Lung (tissue), 11 donors: ENCODE measurements at regions not wholly inside any gene's neighbourhood (a gene's known extent, or its start where the extent isn't known, plus 50 kb on each side); places are given as distances from the start of the nearest gene placed in this dataset.

ENCODE experiments used
- ATAC-seq: fragments of 200-7000 bp; cut with Tn5 transposase; one replicate; pipeline ENCODE4 v1.9.1; 2020; ENCODE audit warnings: moderate number of reproducible peaks; ENCODE audit not compliant: insufficient read depth, low FRiP score
- DNase-seq, 3 donors: peaks; one replicate each; pipeline ENCODE4 v3.0.0-alpha.2; 2013 to 2017
- H3K27ac ChIP-seq, 2 donors: one replicate each; pipeline ENCODE4 v1.5.1; 2013; ENCODE audit warnings: mild to moderate bottlenecking in 2 of 2, moderate library complexity in 2 of 2, control low read depth in 1 of 2, inconsistent platforms in 1 of 2, low read depth in 1 of 2, low read length in 1 of 2
- H3K27me3 ChIP-seq, 3 donors: one replicate each; pipeline ENCODE4 v1.5.1; 2013; ENCODE audit warnings: low read length in 2 of 3; ENCODE audit not compliant: control insufficient read depth in 3 of 3, insufficient read depth in 3 of 3
- H3K36me3 ChIP-seq, 4 donors: one replicate each; pipeline ENCODE4 v1.5.1; 2013; ENCODE audit warnings: low read length in 4 of 4, mild to moderate bottlenecking in 1 of 4, moderate library complexity in 1 of 4; ENCODE audit not compliant: control insufficient read depth in 4 of 4, insufficient read depth in 4 of 4
- H3K4me1 ChIP-seq, 5 donors: one replicate each; pipeline ENCODE4 v1.5.1; 2013; ENCODE audit warnings: low read length in 5 of 5, mild to moderate bottlenecking in 2 of 5, moderate library complexity in 1 of 5; ENCODE audit not compliant: control insufficient read depth in 5 of 5, insufficient read depth in 5 of 5
- H3K4me3 ChIP-seq: one replicate; pipeline ENCODE4 v1.5.1; 2013; ENCODE audit warnings: mild to moderate bottlenecking, control low read depth, moderate library complexity
- H3K9ac ChIP-seq, 2 donors: one replicate each; pipeline ENCODE4 v1.5.1; 2013; ENCODE audit warnings: low read length in 2 of 2, control low read depth in 1 of 2; ENCODE audit not compliant: insufficient read depth in 1 of 2
- H3K9me3 ChIP-seq, 4 donors: one replicate each; pipeline ENCODE4 v1.5.1; 2013; ENCODE audit warnings: low read length in 3 of 4, mild to moderate bottlenecking in 1 of 4, moderate library complexity in 1 of 4; ENCODE audit not compliant: control insufficient read depth in 4 of 4, insufficient read depth in 3 of 4
- WGBS, 2 donors: extraction: QIAGEN DNeasy Blood & Tissue Kit; methylation state at CpG; one replicate each; pipeline ENCODE4 v1.1.7; 2013; 5-methylcytosine and 5-hydroxymethylcytosine counted together
- TF ChIP-seq, protein P1 (sequence below): IDR thresholded peaks from 2 replicates; pipeline ENCODE4 v1.5.1; 2012; ENCODE audit warnings: mild to moderate bottlenecking; ENCODE audit errors: control extremely low read depth, extremely low read depth
- donor health status: control.
- donor health status: control.
- donor health status: Bipolar disorder and iron deficiency.
- donor health status: healthy.
- donor health status: DM: yes; HTN: yes; CAD: no.

GRCh38 chr19:30631033-30631370 lies 258.8 kb downstream of the ZNF536 start:
- ATAC-seq (no peak), DNase-seq (no peak)
- H3K27me3 ChIP-seq = peaks cover 0 to 4% (median 0%) of the 10 kb centered on the region in 3 donors
- H3K9ac ChIP-seq = no peak overlapping the region
- H3K4me1 ChIP-seq = no peaks in the 10 kb centered on the region
- TF ChIP-seq, protein P1, sequence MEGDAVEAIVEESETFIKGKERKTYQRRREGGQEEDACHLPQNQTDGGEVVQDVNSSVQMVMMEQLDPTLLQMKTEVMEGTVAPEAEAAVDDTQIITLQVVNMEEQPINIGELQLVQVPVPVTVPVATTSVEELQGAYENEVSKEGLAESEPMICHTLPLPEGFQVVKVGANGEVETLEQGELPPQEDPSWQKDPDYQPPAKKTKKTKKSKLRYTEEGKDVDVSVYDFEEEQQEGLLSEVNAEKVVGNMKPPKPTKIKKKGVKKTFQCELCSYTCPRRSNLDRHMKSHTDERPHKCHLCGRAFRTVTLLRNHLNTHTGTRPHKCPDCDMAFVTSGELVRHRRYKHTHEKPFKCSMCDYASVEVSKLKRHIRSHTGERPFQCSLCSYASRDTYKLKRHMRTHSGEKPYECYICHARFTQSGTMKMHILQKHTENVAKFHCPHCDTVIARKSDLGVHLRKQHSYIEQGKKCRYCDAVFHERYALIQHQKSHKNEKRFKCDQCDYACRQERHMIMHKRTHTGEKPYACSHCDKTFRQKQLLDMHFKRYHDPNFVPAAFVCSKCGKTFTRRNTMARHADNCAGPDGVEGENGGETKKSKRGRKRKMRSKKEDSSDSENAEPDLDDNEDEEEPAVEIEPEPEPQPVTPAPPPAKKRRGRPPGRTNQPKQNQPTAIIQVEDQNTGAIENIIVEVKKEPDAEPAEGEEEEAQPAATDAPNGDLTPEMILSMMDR = no peak
- 85 to 91% methylated on average over 12 of the region's 12 CpGs for WGBS, 2 donors
- no peaks in the 10 kb centered on the region for H3K36me3 ChIP-seq
- H3K4me3 ChIP-seq = no peak overlapping the region
- no peak overlapping the region for H3K27ac ChIP-seq
- peaks cover 0 to 6% (median 0%) of the 10 kb centered on the region in 4 donors for H3K9me3 ChIP-seq

DNA sequence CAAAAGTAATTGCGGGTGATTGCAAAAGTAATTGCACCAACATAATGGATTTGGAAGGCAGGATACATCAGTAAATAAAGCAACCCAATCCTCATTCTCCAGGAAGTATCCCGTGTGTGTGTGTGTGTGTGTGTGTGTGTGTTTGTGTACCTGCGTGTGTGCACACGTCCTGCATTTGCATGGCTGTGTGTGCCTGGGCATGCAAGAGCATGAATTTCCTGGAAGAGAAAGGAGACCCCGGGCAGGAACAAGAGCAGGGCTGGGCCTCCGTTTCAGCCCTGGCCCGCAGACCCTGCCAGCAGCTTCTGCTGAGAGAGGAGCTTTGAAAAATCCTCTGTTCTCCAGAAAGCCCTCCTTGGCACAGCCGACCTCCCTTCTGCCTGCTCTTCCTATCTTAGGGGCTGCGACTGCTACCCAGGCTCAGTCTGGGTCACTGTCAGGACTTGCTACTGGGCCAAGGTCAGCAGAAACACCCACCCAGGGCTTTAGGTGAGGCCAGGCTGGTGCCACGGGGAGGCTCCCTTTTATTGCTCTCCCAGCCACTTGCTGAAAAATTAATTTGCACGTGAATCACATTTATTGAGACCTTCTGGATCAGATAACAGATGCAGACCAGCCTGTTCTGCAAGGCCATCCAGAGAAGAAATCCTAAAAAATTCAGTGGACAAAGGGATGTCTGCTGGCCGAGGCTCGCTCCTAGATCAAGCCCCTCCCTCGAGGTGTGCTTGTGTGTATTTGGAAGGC lies 258.3 kb downstream of the ZNF536 start:
- Histone ChIP-seq H3K4me1 (no peaks in the 10 kb centered on the region), H3K27me3 (peaks cover 0 to 4% (median 0%) of the 10 kb centered on the region in 3 donors), H3K4me3 (no peak overlapping the region), H3K36me3 (no peaks in the 10 kb centered on the region), H3K27ac (no peak overlapping the region), H3K9ac (no peak overlapping the region), H3K9me3 (peaks cover 0 to 5% (median 0%) of the 10 kb centered on the region in 4 donors)
- DNase-seq (no peak), ATAC-seq (no peak)
- WGBS, 2 donors = 61 to 72% methylated on average over 14 of the region's 14 CpGs
- TF ChIP-seq, protein P1 = no peak

GRCh38 chr19:30629086-30629485 lies 256.9 kb downstream of the ZNF536 start:
- no peak overlapping the region for H3K9ac ChIP-seq
- peaks cover 0 to 4% (median 0%) of the 10 kb centered on the region in 3 donors for H3K27me3 ChIP-seq
- DNase-seq (no peak), ATAC-seq (no peak)
- WGBS, 2 donors = 87 to 92% methylated on average over 5 of the region's 5 CpGs
- TF ChIP-seq, protein P1 = no peak
- no peak overlapping the region for H3K4me3 ChIP-seq
- H3K36me3 ChIP-seq = no peaks in the 10 kb centered on the region
- H3K27ac ChIP-seq = no peak overlapping the region
- no peaks in the 10 kb centered on the region for H3K4me1 ChIP-seq
- peaks cover 0 to 5% (median 1%) of the 10 kb centered on the region in 4 donors for H3K9me3 ChIP-seq

DNA sequence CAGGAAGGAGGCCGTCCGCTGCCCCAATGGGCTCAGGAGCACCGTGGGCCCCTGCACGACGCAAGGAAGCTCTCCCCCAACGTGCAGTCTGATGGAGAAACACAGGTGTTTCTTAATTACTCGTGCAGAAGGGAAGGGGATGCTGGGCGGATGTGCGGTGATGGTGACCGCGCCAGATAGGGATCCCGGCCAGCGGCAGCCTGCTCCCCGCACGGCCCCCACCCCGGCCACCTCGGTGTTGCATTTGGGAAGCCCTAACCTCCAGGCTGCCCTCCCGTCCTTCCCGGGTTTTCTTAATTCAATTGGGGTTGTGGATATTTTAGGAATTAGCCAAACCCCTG lies 254.4 kb downstream of the ZNF536 start:
- no peak for DNase-seq
- H3K27me3 ChIP-seq = peaks cover 0 to 4% (median 0%) of the 10 kb centered on the region in 3 donors
- TF ChIP-seq, protein P1 = no peak
- no peaks in the 10 kb centered on the region for H3K4me1 ChIP-seq
- 85 to 89% methylated on average over 19 of the region's 19 CpGs for whole genome bisulfite sequencing, 2 donors
- H3K36me3 ChIP-seq = no peaks in the 10 kb centered on the region
- no peak overlapping the region for H3K27ac ChIP-seq
- H3K9ac ChIP-seq = no peak overlapping the region
- peaks cover 0 to 14% (median 8%) of the 10 kb centered on the region in 4 donors for H3K9me3 ChIP-seq
- H3K4me3 ChIP-seq = no peak overlapping the region
- ATAC-seq = no peak
